Neuronal stem cell (in vitro differentiated cells): ENCODE measurements at regions not wholly inside any gene's neighbourhood (a gene's known extent, or its start where the extent isn't known, plus 50 kb on each side); places are given as distances from the start of the nearest gene placed in this dataset.

Source experiments
- DNase-seq: peaks from one replicate; pipeline ENCODE4 v3.0.0-alpha.2; 2013; ENCODE audit warnings: low spot score
- H2AFZ ChIP-seq: one replicate; pipeline ENCODE4 v1.6.1; 2013; ENCODE audit warnings: mild to moderate bottlenecking, low read length, inconsistent platforms
- H2AK5ac ChIP-seq: 2 replicates; pipeline ENCODE4 v1.6.1; 2013; ENCODE audit warnings: low read depth, mild to moderate bottlenecking, inconsistent platforms, low read length, moderate library complexity, mixed read lengths
- H2BK120ac ChIP-seq: 2 replicates; pipeline ENCODE4 v1.6.1; 2013; ENCODE audit warnings: low read depth, mild to moderate bottlenecking, inconsistent platforms, low read length, moderate library complexity, mixed read lengths
- H2BK12ac ChIP-seq: one replicate; pipeline ENCODE4 v1.6.1; 2013; ENCODE audit warnings: low read length, inconsistent platforms
- H2BK15ac ChIP-seq: 2 replicates; pipeline ENCODE4 v1.6.1; 2013; ENCODE audit warnings: mild to moderate bottlenecking, low read length, inconsistent platforms, mixed read lengths
- H2BK5ac ChIP-seq: one replicate; pipeline ENCODE4 v1.6.1; 2013; ENCODE audit warnings: inconsistent platforms, mild to moderate bottlenecking, low read length, moderate library complexity
- H3K14ac ChIP-seq: one replicate; pipeline ENCODE4 v1.6.1; 2013; ENCODE audit warnings: low read length, inconsistent platforms
- H3K18ac ChIP-seq: 2 replicates; pipeline ENCODE4 v1.6.1; 2013; ENCODE audit warnings: low read length, inconsistent platforms
- H3K23ac ChIP-seq: 2 replicates; pipeline ENCODE4 v1.6.1; 2013; ENCODE audit warnings: low read depth, mild to moderate bottlenecking, mixed read lengths, low read length, inconsistent platforms; ENCODE audit not compliant: poor library complexity
- H3K27ac ChIP-seq: replicated peaks from 3 replicates; pipeline ENCODE4 v1.5.1; 2013; ENCODE audit warnings: low read length, inconsistent platforms
- H3K27me3 ChIP-seq, 3 experiments: 2 replicates each; pipeline ENCODE4 v1.6.1; 2013; ENCODE audit warnings: low read length in 3 of 3, mild to moderate bottlenecking in 2 of 3, inconsistent platforms in 1 of 3, low read depth in 1 of 3, mixed read lengths in 1 of 3, moderate library complexity in 1 of 3; ENCODE audit not compliant: control insufficient read depth in 3 of 3, insufficient read depth in 3 of 3
- H3K36me3 ChIP-seq, 2 donors: replicated peaks in 1 of 2; 2 replicates each; pipeline ENCODE4 v1.6.1; 2013; ENCODE audit warnings: low read length in 2 of 2; ENCODE audit not compliant: control insufficient read depth in 2 of 2, insufficient read depth in 2 of 2
- H3K4ac ChIP-seq: 2 replicates; pipeline ENCODE4 v1.6.1; 2013; ENCODE audit warnings: inconsistent platforms, mild to moderate bottlenecking, low read length, moderate library complexity
- H3K4me1 ChIP-seq, 2 donors: 1 replicate in 1 of 2; 2 replicates in 1 of 2; pipeline ENCODE4 v1.6.1; 2013; ENCODE audit warnings: low read length in 2 of 2, low read depth in 1 of 2; ENCODE audit not compliant: control insufficient read depth in 2 of 2, insufficient read depth in 1 of 2
- H3K4me2 ChIP-seq: one replicate; pipeline ENCODE4 v1.6.1; 2013; ENCODE audit warnings: mild to moderate bottlenecking, low read length, inconsistent platforms; ENCODE audit not compliant: insufficient read depth, poor library complexity, severe bottlenecking
- H3K4me3 ChIP-seq, 2 donors: 2 replicates each; pipeline ENCODE4 v1.5.1; 2013; ENCODE audit warnings: low read length in 2 of 2, mild to moderate bottlenecking in 2 of 2, inconsistent platforms in 1 of 2, moderate library complexity in 1 of 2
- H3K79me1 ChIP-seq: one replicate; pipeline ENCODE4 v1.6.1; 2013; ENCODE audit warnings: low read depth, mild to moderate bottlenecking, inconsistent platforms, low read length, moderate library complexity
- H3K9ac ChIP-seq: one replicate; pipeline ENCODE4 v1.6.1; 2013; ENCODE audit warnings: mild to moderate bottlenecking, low read depth, low read length, inconsistent platforms; ENCODE audit not compliant: poor library complexity
- H3K9me3 ChIP-seq, 2 donors: replicated peaks in 1 of 2; 2 replicates each; pipeline versions ENCODE3 to v1.6.1; 2013; ENCODE audit warnings: low read length in 2 of 2, mild to moderate bottlenecking in 2 of 2, inconsistent platforms in 1 of 2, low read depth in 1 of 2, mixed read lengths in 1 of 2, moderate library complexity in 1 of 2; ENCODE audit not compliant: control insufficient read depth in 2 of 2, insufficient read depth in 1 of 2
- H4K8ac ChIP-seq: one replicate; pipeline ENCODE4 v1.6.1; 2013; ENCODE audit warnings: low read depth, mild to moderate bottlenecking, inconsistent platforms, low read length, moderate library complexity
- H4K91ac ChIP-seq: one replicate; pipeline ENCODE4 v1.6.1; 2013; ENCODE audit warnings: low read length, low read depth, mild to moderate bottlenecking, inconsistent platforms; ENCODE audit not compliant: poor library complexity
- WGBS, 2 donors: extraction: QIAGEN DNeasy Blood & Tissue Kit; methylation state at CpG; one replicate each; pipeline ENCODE4 v1.1.7; 2013; ENCODE audit warnings: missing lambda C conversion rate in 2 of 2, mixed read lengths in 1 of 2; ENCODE audit not compliant: insufficient read length in 2 of 2, insufficient replicate concordance in 1 of 2; ENCODE audit errors: extremely low coverage in 2 of 2; 5-methylcytosine and 5-hydroxymethylcytosine counted together

GRCh38 chr12:47509398-47509851, 196.4 kb downstream of the RPAP3 start:
- WGBS, 2 donors = no CpG with 5 or more reads among the region's 1 CpG
- H2AFZ ChIP-seq = no peak overlapping the region
- no peak overlapping the region for H4K8ac ChIP-seq
- H3K4ac ChIP-seq = no peak overlapping the region
- no peak overlapping the region for H3K9ac ChIP-seq
- no peak overlapping the region for H3K23ac ChIP-seq
- H3K4me1 ChIP-seq = no peaks in the 10 kb centered on the region
- H2BK12ac ChIP-seq = no peak overlapping the region
- no peak overlapping the region for H3K14ac ChIP-seq
- H3K27ac ChIP-seq = no peak overlapping the region
- H3K36me3 ChIP-seq = no peaks in the 10 kb centered on the region
- H2BK15ac ChIP-seq = no peak overlapping the region
- no peak overlapping the region for H3K18ac ChIP-seq
- no peak overlapping the region for H2BK5ac ChIP-seq
- DNase-seq = no peak
- H3K9me3 ChIP-seq = peaks cover 0 to 1% of the 10 kb centered on the region in 2 donors
- H2BK120ac ChIP-seq = no peak overlapping the region
- H3K79me1 ChIP-seq = no peaks in the 10 kb centered on the region
- H3K4me2 ChIP-seq = no peak overlapping the region
- H3K27me3 ChIP-seq = no peaks in the 10 kb centered on the region
- H4K91ac ChIP-seq = no peak overlapping the region
- H2AK5ac ChIP-seq = no peak overlapping the region
- H3K4me3 ChIP-seq = no peak overlapping the region

GRCh38 chr12:47507221-47507620, 198.6 kb downstream of the RPAP3 start:
- no peaks in the 10 kb centered on the region for H3K79me1 ChIP-seq
- no peak overlapping the region for H3K4me3 ChIP-seq
- no peak overlapping the region for H3K4ac ChIP-seq
- no peaks in the 10 kb centered on the region for H3K36me3 ChIP-seq
- H2BK15ac ChIP-seq = no peak overlapping the region
- H4K8ac ChIP-seq = no peak overlapping the region
- no peak overlapping the region for H3K14ac ChIP-seq
- no peak overlapping the region for H2AFZ ChIP-seq
- no peak overlapping the region for H3K9ac ChIP-seq
- H3K27me3 ChIP-seq = no peaks in the 10 kb centered on the region
- WGBS, 2 donors = no CpG with 5 or more reads among the region's 3 CpGs
- no peak overlapping the region for H2BK5ac ChIP-seq
- no peak overlapping the region for H2BK120ac ChIP-seq
- no peak for DNase-seq
- no peaks in the 10 kb centered on the region for H3K4me1 ChIP-seq
- H2AK5ac ChIP-seq = no peak overlapping the region
- no peaks in the 10 kb centered on the region for H3K9me3 ChIP-seq
- no peak overlapping the region for H3K27ac ChIP-seq
- H3K18ac ChIP-seq = no peak overlapping the region
- H2BK12ac ChIP-seq = no peak overlapping the region
- no peak overlapping the region for H4K91ac ChIP-seq
- H3K4me2 ChIP-seq = no peak overlapping the region
- no peak overlapping the region for H3K23ac ChIP-seq

- H3K4ac ChIP-seq = no peak overlapping the region
- H2AFZ ChIP-seq = no peak overlapping the region
- H3K4me2 ChIP-seq = no peak overlapping the region
- H3K27ac ChIP-seq = no peak overlapping the region
- H3K14ac ChIP-seq = no peak overlapping the region
- no peak overlapping the region for H3K23ac ChIP-seq
- H4K8ac ChIP-seq = no peak overlapping the region
- H3K4me1 ChIP-seq = no peaks in the 10 kb centered on the region
- no CpG with 5 or more reads among the region's 11 CpGs for WGBS, 2 donors
- no peak overlapping the region for H3K9ac ChIP-seq
- H3K9me3 ChIP-seq = no peaks in the 10 kb centered on the region
- no peak overlapping the region for H2BK120ac ChIP-seq
- no peak overlapping the region for H4K91ac ChIP-seq
- H3K4me3 ChIP-seq = no peak overlapping the region
- H3K36me3 ChIP-seq = no peaks in the 10 kb centered on the region
- no peak overlapping the region for H3K18ac ChIP-seq
- H2AK5ac ChIP-seq = no peak overlapping the region
- H2BK12ac ChIP-seq = no peak overlapping the region
- DNase-seq = no peak
- no peaks in the 10 kb centered on the region for H3K79me1 ChIP-seq
- H3K27me3 ChIP-seq = no peaks in the 10 kb centered on the region
- H2BK15ac ChIP-seq = no peak overlapping the region
- H2BK5ac ChIP-seq = no peak overlapping the region
These were observed 200.9 kb downstream of the RPAP3 start for GRCh38 chr12:47504775-47505446.

- H3K9me3 ChIP-seq = peaks cover 0 to 2% of the 10 kb centered on the region in 2 donors
- H3K4ac ChIP-seq = no peak overlapping the region
- no peak for DNase-seq
- no peak overlapping the region for H3K27ac ChIP-seq
- H3K23ac ChIP-seq = no peak overlapping the region
- no peak overlapping the region for H3K18ac ChIP-seq
- no peak overlapping the region for H2BK120ac ChIP-seq
- no peak overlapping the region for H3K9ac ChIP-seq
- H3K4me2 ChIP-seq = no peak overlapping the region
- no peaks in the 10 kb centered on the region for H3K27me3 ChIP-seq
- no peak overlapping the region for H2BK12ac ChIP-seq
- no peak overlapping the region for H3K4me3 ChIP-seq
- H3K4me1 ChIP-seq = no peaks in the 10 kb centered on the region
- no peaks in the 10 kb centered on the region for H3K36me3 ChIP-seq
- no peak overlapping the region for H4K91ac ChIP-seq
- no peaks in the 10 kb centered on the region for H3K79me1 ChIP-seq
- H2AK5ac ChIP-seq = no peak overlapping the region
- no peak overlapping the region for H4K8ac ChIP-seq
- H2BK5ac ChIP-seq = no peak overlapping the region
- H3K14ac ChIP-seq = no peak overlapping the region
- no CpG with 5 or more reads among the region's 3 CpGs for WGBS, 2 donors
- no peak overlapping the region for H2AFZ ChIP-seq
- no peak overlapping the region for H2BK15ac ChIP-seq
These were observed 212.0 kb downstream of the RPAP3 start for GRCh38 chr12:47493801-47494200.
